ENCODE measurements at regions not wholly inside any gene's neighbourhood (a gene's known extent, or its start where the extent isn't known, plus 50 kb on each side); places are given as distances from the start of the nearest gene placed in this dataset.

DNA sequence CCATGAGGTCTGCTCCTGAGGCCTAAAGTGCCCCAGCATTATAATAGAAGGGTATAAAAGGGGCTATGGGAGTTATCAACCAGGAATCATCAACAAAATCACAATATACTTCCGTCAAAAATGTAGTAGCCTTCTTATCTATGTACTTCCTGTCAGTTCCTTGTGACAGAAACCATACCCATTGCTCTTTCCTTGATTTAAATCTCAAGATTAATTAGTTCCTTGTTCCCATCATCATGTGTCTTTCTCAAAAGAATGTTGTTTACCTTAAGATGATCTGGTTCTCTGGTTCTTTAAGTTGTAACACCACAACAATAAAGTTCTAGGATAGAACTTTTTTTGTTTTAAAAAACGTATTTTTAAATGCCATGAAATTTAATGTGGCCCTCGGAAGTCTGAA, 833.3 kb downstream of the LTN1 start:
- TF ChIP-seq CTCF (conservative IDR thresholded peaks at IDR 0.05 in 1 of 2, IDR thresholded peaks at IDR 0.05 in 1 of 2; ENCODE audit: extremely low read depth in 1 of 2, insufficient read depth in 1 of 2, low read depth in 1 of 2, low read length in 2 of 2) (no peak), EZH2 (IDR thresholded peaks at IDR 0.05; ENCODE audit: borderline replicate concordance, low read length) (no peak)
